ENCODE measurements at regions not wholly inside any gene's neighbourhood (a gene's known extent, or its start where the extent isn't known, plus 50 kb on each side); places are given as distances from the start of the nearest gene placed in this dataset.

GRCh38 chr5:36414869-36415282 lies 113.2 kb upstream of the RANBP3L start:
- DNase-seq (ENCODE audit: extremely low read depth, low read depth), result peak; percentile 19

GRCh38 chr5:36416605-36417004 lies 114.9 kb upstream of the RANBP3L start:
- DNase-seq (ENCODE audit: extremely low read depth, low read depth), result no peak
- TF ChIP-seq CTCF (IDR thresholded peaks at IDR 0.05; ENCODE audit: low read depth, low read length), result no peak

More at GRCh38 chr5:36414869-36415282, 113.2 kb upstream of the RANBP3L start:
- TF ChIP-seq CTCF (IDR thresholded peaks at IDR 0.05; ENCODE audit: low read depth, low read length), result peak; percentile 29

GRCh38 chr5:36417221-36417620 lies 115.5 kb upstream of the RANBP3L start:
- DNase-seq (ENCODE audit: extremely low read depth, low read depth), result no peak

GRCh38 chr5:36417668-36418067 lies 116.0 kb upstream of the RANBP3L start:
- no peak for TF ChIP-seq CTCF (IDR thresholded peaks at IDR 0.05; ENCODE audit: low read depth, low read length)
- DNase-seq (ENCODE audit: extremely low read depth, low read depth), result no peak

More at GRCh38 chr5:36417221-36417620, 115.5 kb upstream of the RANBP3L start:
- TF ChIP-seq CTCF (IDR thresholded peaks at IDR 0.05; ENCODE audit: low read depth, low read length), result no peak

- no peak for TF ChIP-seq CTCF (IDR thresholded peaks at IDR 0.05; ENCODE audit: low read depth, low read length)
- no peak for DNase-seq (ENCODE audit: extremely low read depth, low read depth)
These were observed 116.7 kb upstream of the RANBP3L start for GRCh38 chr5:36418152-36418979.

GRCh38 chr5:36421256-36421655 lies 119.6 kb upstream of the RANBP3L start:
- TF ChIP-seq CTCF (IDR thresholded peaks at IDR 0.05; ENCODE audit: low read depth, low read length), result no peak
- DNase-seq (ENCODE audit: extremely low read depth, low read depth), result no peak

- TF ChIP-seq CTCF (IDR thresholded peaks at IDR 0.05; ENCODE audit: low read depth, low read length), result no peak
- DNase-seq (ENCODE audit: extremely low read depth, low read depth), result no peak
These were observed 121.2 kb upstream of the RANBP3L start for GRCh38 chr5:36422952-36423351.
